Aorta (tissue), 5 donors: ENCODE measurements at regions not wholly inside any gene's neighbourhood (a gene's known extent, or its start where the extent isn't known, plus 50 kb on each side); places are given as distances from the start of the nearest gene placed in this dataset.

Experiments used
- ATAC-seq: fragments of 200-7000 bp; cut with Tn5 transposase; one replicate; pipeline ENCODE4 v1.9.1; 2022; ENCODE audit warnings: moderate library complexity; ENCODE audit not compliant: low FRiP score
- DNase-seq, 2 donors: peaks; one replicate each; pipeline ENCODE4 v3.0.0-alpha.2; 2020
- H3K27ac ChIP-seq, 2 donors: one replicate each; pipeline ENCODE4 v1.5.1; 2013; ENCODE audit warnings: low read length in 2 of 2, mild to moderate bottlenecking in 2 of 2, moderate library complexity in 2 of 2, control low read depth in 1 of 2, inconsistent platforms in 1 of 2, low read depth in 1 of 2
- H3K27me3 ChIP-seq, 2 donors: one replicate each; pipeline ENCODE4 v1.6.1; 2013; ENCODE audit warnings: control low read depth in 1 of 2, low read length in 1 of 2, mild to moderate bottlenecking in 1 of 2, moderate library complexity in 1 of 2; ENCODE audit not compliant: insufficient read depth in 2 of 2, control insufficient read depth in 1 of 2
- H3K36me3 ChIP-seq, 2 donors: one replicate each; pipeline ENCODE4 v1.6.1; 2013; ENCODE audit warnings: control low read depth in 1 of 2, low read length in 1 of 2, mild to moderate bottlenecking in 1 of 2; ENCODE audit not compliant: insufficient read depth in 2 of 2, control insufficient read depth in 1 of 2
- H3K4me1 ChIP-seq, 2 donors: one replicate each; pipeline ENCODE4 v1.6.1; 2013; ENCODE audit warnings: low read length in 2 of 2, control low read depth in 1 of 2, mild to moderate bottlenecking in 1 of 2, moderate library complexity in 1 of 2; ENCODE audit not compliant: insufficient read depth in 2 of 2, control insufficient read depth in 1 of 2
- H3K4me3 ChIP-seq, 2 donors: one replicate each; pipeline ENCODE4 v1.5.1; 2013; ENCODE audit warnings: low read length in 2 of 2, control low read depth in 1 of 2, mild to moderate bottlenecking in 1 of 2
- H3K9me3 ChIP-seq: one replicate; pipeline ENCODE4 v1.6.1; 2013; ENCODE audit warnings: mild to moderate bottlenecking, low read length; ENCODE audit not compliant: control insufficient read depth
- WGBS, 2 donors: extraction: QIAGEN DNeasy Blood & Tissue Kit; methylation state at CpG; one replicate each; pipeline ENCODE4 v1.1.7; 2013; 5-methylcytosine and 5-hydroxymethylcytosine counted together
- intact Hi-C, 2 donors: fragments of 100-400 bp; cut with DNase I; formaldehyde crosslinking; loops; one replicate each; pipeline versions ENCODE4 v1.14.2 to v1.15.0; 2022
- donor health status: healthy with polysubstance abuse.
- donor health status: Bipolar disorder and iron deficiency.
- donor health status: DM: no; HTN: no; CAD: no.
- donor health status: DM: no; HTN: no; CAD: no.
- donor health status: DM: yes; HTN: yes; CAD: no.

DNA sequence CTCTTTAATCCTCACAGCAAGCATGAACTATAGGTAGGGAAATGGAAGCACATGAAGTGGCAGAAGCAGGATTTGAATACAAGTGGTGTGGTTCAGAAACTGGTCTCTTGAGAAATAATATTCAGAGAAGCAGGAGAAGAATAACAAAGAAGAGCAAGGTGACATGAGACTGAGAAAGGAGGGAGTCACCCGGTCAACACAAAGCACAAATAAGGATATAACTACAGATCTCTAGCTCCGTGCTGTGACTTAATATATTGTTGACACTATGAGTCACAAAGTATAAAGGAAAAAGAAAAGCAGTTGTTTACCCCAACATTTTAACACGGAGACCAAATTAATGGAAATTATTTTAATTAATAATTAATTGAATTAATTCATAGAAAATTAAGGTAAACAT lies 204.5 kb downstream of the CPE start:
- no peak overlapping the region for H3K27ac ChIP-seq
- H3K4me3 ChIP-seq: no peak overlapping the region
- H3K4me1 ChIP-seq: no peaks in the 10 kb centered on the region
- H3K9me3 ChIP-seq: no peaks in the 10 kb centered on the region
- 90 to 94% methylated on average over 3 of the region's 3 CpGs for WGBS, 2 donors
- DNase-seq (no peak), ATAC-seq (no peak)
- H3K27me3 ChIP-seq: no peaks in the 10 kb centered on the region
- intact Hi-C loops: no loop called here
- H3K36me3 ChIP-seq: no peaks in the 10 kb centered on the region

DNA sequence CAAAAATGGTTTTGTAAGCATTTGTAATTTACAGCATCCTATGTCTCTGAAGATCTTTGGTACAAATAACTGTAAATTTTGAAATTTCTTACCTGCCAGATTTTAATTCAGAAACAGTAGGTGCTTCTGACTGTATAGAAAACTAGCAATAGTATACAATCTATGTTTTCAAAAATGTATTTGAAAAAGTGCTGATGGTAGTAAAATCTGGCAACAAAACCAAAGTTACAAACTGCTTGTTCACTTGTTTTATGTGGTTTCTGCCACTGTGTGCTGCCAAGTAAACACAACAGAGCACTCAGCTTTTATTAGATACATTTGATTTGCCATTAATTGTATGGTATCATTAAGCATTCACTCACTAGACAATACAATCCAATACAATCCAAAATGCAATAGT lies 206.1 kb downstream of the CPE start:
- H3K27ac ChIP-seq: no peak overlapping the region
- H3K4me3 ChIP-seq: no peak overlapping the region
- ATAC-seq: no peak
- no peaks in the 10 kb centered on the region for H3K9me3 ChIP-seq
- H3K4me1 ChIP-seq: no peaks in the 10 kb centered on the region
- no peaks in the 10 kb centered on the region for H3K36me3 ChIP-seq
- no peaks in the 10 kb centered on the region for H3K27me3 ChIP-seq
- intact Hi-C loops: no loop called here
- no peak for DNase-seq

- no peaks in the 10 kb centered on the region for H3K27me3 ChIP-seq
- H3K36me3 ChIP-seq: no peaks in the 10 kb centered on the region
- no peaks in the 10 kb centered on the region for H3K9me3 ChIP-seq
- H3K27ac ChIP-seq: no peak overlapping the region
- no peak for ATAC-seq
- 28% methylated on average over 7 of the region's 7 CpGs for WGBS, 2 donors
- intact Hi-C loops: no loop called here
- H3K4me1 ChIP-seq: no peaks in the 10 kb centered on the region
- no peak overlapping the region for H3K4me3 ChIP-seq
- DNase-seq: no peak
These were observed 209.9 kb downstream of the CPE start for GRCh38 chr4:165588534-165589315.

DNA sequence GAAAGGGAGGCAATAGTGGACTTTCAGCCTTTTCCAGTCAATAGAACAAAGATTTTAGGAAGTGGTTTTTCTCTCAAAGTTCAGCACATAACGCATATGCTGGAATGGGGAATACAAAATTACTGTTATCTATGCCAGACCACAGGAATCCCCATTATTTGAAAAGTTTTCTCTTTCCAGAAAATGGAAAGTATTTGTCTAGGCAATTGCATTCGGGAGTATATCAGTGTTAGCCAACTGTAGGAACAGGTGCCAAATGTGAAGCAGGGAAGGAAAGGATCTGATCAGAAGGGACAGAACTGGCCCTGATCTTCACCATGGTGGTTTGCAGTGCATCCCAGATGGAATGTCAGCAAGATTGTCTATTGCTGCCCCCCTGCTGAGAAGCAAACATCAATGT lies 213.6 kb downstream of the CPE start:
- ATAC-seq (no peak), DNase-seq (no peak)
- Histone ChIP-seq H3K36me3 (no peaks in the 10 kb centered on the region), H3K4me1 (no peaks in the 10 kb centered on the region), H3K27ac (no peak overlapping the region), H3K27me3 (no peaks in the 10 kb centered on the region), H3K9me3 (no peaks in the 10 kb centered on the region), H3K4me3 (no peak overlapping the region)
- 18 to 19% methylated on average over 2 of the region's 2 CpGs for WGBS, 2 donors
- intact Hi-C loops: no loop called here

DNA sequence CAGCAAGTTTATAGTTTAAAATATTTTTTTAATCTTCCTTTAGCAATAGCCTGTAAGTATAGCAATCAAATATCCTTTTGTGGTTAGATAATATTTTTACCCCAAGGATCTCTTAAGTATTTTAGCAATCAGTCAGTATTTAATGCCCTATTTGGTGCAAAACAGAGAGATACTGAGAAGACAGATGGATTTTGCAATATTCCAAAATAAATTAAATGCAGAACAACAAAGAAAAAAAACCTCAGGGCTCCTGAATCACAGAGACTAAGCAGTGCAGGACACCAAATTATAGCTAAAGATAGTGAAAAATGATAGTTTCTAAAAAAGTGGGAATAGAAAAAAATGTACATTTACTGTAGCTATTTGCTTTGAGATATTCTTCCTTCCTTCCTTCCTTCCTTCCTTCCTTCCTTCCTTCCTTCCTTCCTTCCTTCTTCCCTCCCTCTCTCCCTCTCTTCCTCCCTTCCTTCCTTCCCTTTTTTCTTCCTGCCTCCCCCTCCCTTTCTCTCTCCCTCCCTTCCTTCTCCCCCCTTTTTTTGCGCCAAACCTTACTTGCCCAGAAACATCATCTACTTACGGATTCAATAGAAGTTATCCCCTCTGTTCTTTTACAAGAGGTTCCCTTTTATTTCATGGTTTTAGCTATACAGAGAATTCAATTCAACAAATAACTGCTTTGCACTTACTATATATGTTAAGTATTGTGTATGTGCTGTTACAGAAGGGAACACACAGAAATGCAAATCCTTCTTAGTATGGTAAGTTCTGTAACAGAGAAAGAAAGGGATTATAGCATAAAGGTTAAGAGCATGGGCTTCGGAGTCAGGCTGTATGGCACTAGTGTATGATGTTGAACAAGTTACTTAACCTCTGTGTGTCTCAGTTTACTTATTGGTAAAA lies 219.0 kb downstream of the CPE start:
- H3K27me3 ChIP-seq: no peaks in the 10 kb centered on the region
- H3K36me3 ChIP-seq: no peaks in the 10 kb centered on the region
- DNase-seq (no peak), ATAC-seq (no peak)
- intact Hi-C loops: no loop called here
- 93 to 97% methylated on average over 3 of the region's 3 CpGs for WGBS, 2 donors
- no peak overlapping the region for H3K4me3 ChIP-seq
- H3K4me1 ChIP-seq: no peaks in the 10 kb centered on the region
- H3K27ac ChIP-seq: no peak overlapping the region
- H3K9me3 ChIP-seq: no peaks in the 10 kb centered on the region

GRCh38 chr4:165600959-165601683 lies 222.3 kb downstream of the CPE start:
- Histone ChIP-seq H3K9me3 (no peaks in the 10 kb centered on the region), H3K36me3 (no peaks in the 10 kb centered on the region), H3K4me1 (no peaks in the 10 kb centered on the region), H3K27ac (no peak overlapping the region), H3K4me3 (no peak overlapping the region), H3K27me3 (no peaks in the 10 kb centered on the region)
- no peak for DNase-seq
- 73 to 74% methylated on average over 4 of the region's 4 CpGs for WGBS, 2 donors
- ATAC-seq: no peak
- intact Hi-C loops: no loop called here

- intact Hi-C loops: no loop called here
- no peak for ATAC-seq
- no peaks in the 10 kb centered on the region for H3K27me3 ChIP-seq
- H3K27ac ChIP-seq: no peak overlapping the region
- no peak overlapping the region for H3K4me3 ChIP-seq
- no peak for DNase-seq
- no peaks in the 10 kb centered on the region for H3K36me3 ChIP-seq
- H3K4me1 ChIP-seq: no peaks in the 10 kb centered on the region
- H3K9me3 ChIP-seq: no peaks in the 10 kb centered on the region
- WGBS, 2 donors: 85 to 88% methylated on average over 4 of the region's 4 CpGs
These were observed 223.8 kb downstream of the CPE start for GRCh38 chr4:165602621-165603020.

DNA sequence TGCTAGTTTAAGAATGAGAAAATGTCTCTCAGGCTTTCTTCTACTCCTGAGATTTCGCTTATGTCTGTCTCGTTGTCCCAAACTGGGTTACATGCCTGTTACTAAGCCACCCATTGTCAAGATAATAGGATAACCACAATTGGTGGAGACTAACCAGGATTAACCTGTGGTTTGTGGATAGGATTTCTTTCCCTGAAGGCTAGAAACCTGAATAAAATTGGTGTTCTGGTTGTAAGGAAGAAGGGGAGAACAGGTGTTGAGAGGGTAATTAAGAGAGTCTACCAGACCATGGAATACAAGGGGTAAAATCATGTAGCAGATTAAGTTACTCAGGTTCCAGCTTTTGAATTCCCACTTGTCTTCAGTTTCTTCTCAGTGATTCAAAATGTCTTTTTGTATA lies 225.4 kb downstream of the CPE start:
- Histone ChIP-seq H3K27me3 (no peaks in the 10 kb centered on the region), H3K36me3 (no peaks in the 10 kb centered on the region), H3K4me1 (no peaks in the 10 kb centered on the region), H3K27ac (no peak overlapping the region), H3K4me3 (no peak overlapping the region), H3K9me3 (no peaks in the 10 kb centered on the region)
- no peak for DNase-seq
- no peak for ATAC-seq
- intact Hi-C loops: no loop called here
- 91 to 96% methylated on average over 2 of the region's 2 CpGs for WGBS, 2 donors
